Tibial artery (tissue), 4 donors: ENCODE measurements at regions not wholly inside any gene's neighbourhood (a gene's known extent, or its start where the extent isn't known, plus 50 kb on each side); places are given as distances from the start of the nearest gene placed in this dataset.

Experiments used
- DNase-seq, 2 donors: peaks; one replicate each; pipeline ENCODE4 v3.0.0-alpha.2; 2019
- H3K27ac ChIP-seq, 2 donors: fragments of 200-600 bp; sonication (generic) in 1 of 2; 1 replicate in 1 of 2; 2 replicates in 1 of 2; pipeline ENCODE4 v1.5.1; 2018 to 2019; ENCODE audit warnings: mild to moderate bottlenecking in 1 of 2
- H3K27me3 ChIP-seq, 2 donors: fragments of 200-600 bp; sonication (generic) in 1 of 2; one replicate each; pipeline versions ENCODE4 v1.5.1 to v1.6.0; 2016 to 2019
- H3K36me3 ChIP-seq, 3 donors: fragments of 200-600 bp; sonication (generic) in 2 of 3; one replicate each; pipeline ENCODE4 v1.5.1; 2016 to 2019; ENCODE audit warnings: mild to moderate bottlenecking in 2 of 3
- H3K4me1 ChIP-seq, 4 donors: fragments of 200-600 bp; sonication (generic) in 2 of 4; 1 replicate in 3 of 4; 2 replicates in 1 of 4; pipeline ENCODE4 v1.5.1; 2016 to 2019
- H3K4me3 ChIP-seq, 2 donors: fragments of 200-600 bp; sonication (generic) in 1 of 2; 1 replicate in 1 of 2; 2 replicates in 1 of 2; pipeline ENCODE4 v1.5.1; 2018 to 2019; ENCODE audit warnings: mild to moderate bottlenecking in 2 of 2
- H3K9me3 ChIP-seq, 3 donors: fragments of 200-600 bp; sonication (generic) in 1 of 3; one replicate each; pipeline ENCODE4 v1.5.1; 2016 to 2019
- intact Hi-C: fragments of 100-400 bp; cut with DNase I; formaldehyde crosslinking; loops from one replicate; pipeline ENCODE4 v1.15.0; 2023; ENCODE audit warnings: low total_unique reads
- TF ChIP-seq, protein P1 (sequence below), 2 experiments: fragments of 200-600 bp in 1 of 2; fragments of 450-650 bp in 1 of 2; IDR thresholded peaks; one replicate each; pipeline ENCODE4 v1.5.1; 2017 to 2019; ENCODE audit warnings: antibody characterized with exemption in 2 of 2, mild to moderate bottlenecking in 1 of 2, moderate library complexity in 1 of 2

DNA sequence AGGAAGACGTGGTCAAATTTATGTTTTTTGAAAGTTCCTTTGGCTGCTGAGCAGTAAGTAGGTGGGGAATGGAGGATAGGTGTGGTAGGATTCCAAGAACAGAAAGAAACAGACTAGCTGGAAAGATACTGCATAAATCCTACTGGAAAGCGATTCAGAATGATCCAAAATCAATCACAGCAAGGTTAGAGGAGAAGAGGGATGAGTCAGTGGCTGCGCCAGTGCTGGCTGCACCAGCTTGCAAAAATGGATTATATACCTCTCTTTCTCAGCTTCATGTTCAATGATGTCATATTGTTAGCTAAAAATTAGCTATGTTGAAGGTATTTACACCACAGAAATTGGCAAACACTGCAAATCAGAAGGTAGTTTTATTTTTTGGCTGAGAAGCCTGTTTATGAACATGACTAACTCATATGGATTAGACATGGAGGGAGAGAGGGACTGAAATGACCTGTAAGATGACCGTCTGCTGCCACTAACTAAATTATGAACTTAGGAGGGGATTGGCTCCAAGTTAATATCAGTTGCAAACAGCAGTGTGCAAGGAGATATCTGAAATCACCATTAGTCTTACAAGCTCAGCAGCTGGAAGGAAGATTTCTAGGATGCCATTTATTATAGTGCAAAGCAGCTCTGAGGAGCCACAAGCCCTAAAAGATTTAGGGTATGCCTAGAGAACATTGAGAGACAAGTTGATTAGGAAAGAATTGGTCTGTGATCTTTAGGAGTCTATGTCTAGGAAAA, 405.3 kb downstream of the MID1IP1 start:
- Histone ChIP-seq H3K9me3 (no peaks in the 10 kb centered on the region), H3K27me3 (no peaks in the 10 kb centered on the region), H3K4me1 (no peaks in the 10 kb centered on the region), H3K27ac (no peak overlapping the region), H3K36me3 (no peaks in the 10 kb centered on the region), H3K4me3 (no peak overlapping the region)
- TF ChIP-seq, protein P1, sequence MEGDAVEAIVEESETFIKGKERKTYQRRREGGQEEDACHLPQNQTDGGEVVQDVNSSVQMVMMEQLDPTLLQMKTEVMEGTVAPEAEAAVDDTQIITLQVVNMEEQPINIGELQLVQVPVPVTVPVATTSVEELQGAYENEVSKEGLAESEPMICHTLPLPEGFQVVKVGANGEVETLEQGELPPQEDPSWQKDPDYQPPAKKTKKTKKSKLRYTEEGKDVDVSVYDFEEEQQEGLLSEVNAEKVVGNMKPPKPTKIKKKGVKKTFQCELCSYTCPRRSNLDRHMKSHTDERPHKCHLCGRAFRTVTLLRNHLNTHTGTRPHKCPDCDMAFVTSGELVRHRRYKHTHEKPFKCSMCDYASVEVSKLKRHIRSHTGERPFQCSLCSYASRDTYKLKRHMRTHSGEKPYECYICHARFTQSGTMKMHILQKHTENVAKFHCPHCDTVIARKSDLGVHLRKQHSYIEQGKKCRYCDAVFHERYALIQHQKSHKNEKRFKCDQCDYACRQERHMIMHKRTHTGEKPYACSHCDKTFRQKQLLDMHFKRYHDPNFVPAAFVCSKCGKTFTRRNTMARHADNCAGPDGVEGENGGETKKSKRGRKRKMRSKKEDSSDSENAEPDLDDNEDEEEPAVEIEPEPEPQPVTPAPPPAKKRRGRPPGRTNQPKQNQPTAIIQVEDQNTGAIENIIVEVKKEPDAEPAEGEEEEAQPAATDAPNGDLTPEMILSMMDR (IDR thresholded peaks at IDR 0.05), result no peak
- DNase-seq, result no peak
- intact Hi-C loops, result no loop called here

- no peaks in the 10 kb centered on the region for H3K9me3 ChIP-seq
- TF ChIP-seq, protein P1 (IDR thresholded peaks at IDR 0.05), result no peak
- no peak overlapping the region for H3K27ac ChIP-seq
- DNase-seq, result no peak
- no peaks in the 10 kb centered on the region for H3K4me1 ChIP-seq
- H3K27me3 ChIP-seq, result no peaks in the 10 kb centered on the region
- intact Hi-C loops, result no loop called here
- H3K36me3 ChIP-seq, result no peaks in the 10 kb centered on the region
- no peak overlapping the region for H3K4me3 ChIP-seq
These were observed 410.2 kb downstream of the MID1IP1 start for GRCh38 chrX:39211501-39211900.

DNA sequence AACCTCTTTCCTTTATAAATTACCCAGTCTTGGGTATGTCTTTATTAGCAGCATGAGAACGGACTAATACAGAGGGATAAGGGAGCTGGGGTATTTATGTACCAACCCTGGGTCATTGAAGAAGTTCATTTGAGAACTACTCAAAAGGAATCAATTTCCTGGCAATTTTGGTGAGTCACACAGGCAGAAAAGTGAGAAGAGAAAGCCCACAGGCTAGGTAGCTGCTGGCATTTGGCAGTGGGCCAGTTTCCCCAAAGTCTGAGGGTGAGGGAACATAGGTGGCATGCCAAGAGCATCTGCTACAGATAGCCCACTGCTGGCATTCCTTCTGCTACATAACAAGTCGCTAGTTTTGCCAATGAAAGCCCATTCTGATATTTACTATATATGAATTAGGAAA, 411.2 kb downstream of the MID1IP1 start:
- no peaks in the 10 kb centered on the region for H3K9me3 ChIP-seq

GRCh38 chrX:39214387-39215126, 413.3 kb downstream of the MID1IP1 start:
- no peaks in the 10 kb centered on the region for H3K4me1 ChIP-seq
- no peaks in the 10 kb centered on the region for H3K27me3 ChIP-seq
- TF ChIP-seq, protein P1 (IDR thresholded peaks at IDR 0.05), result no peak
- no peaks in the 10 kb centered on the region for H3K36me3 ChIP-seq
- no peaks in the 10 kb centered on the region for H3K9me3 ChIP-seq
- intact Hi-C loops, result no loop called here
- no peak for DNase-seq
- no peak overlapping the region for H3K27ac ChIP-seq
- no peak overlapping the region for H3K4me3 ChIP-seq

More for the DNA sequence above, 411.2 kb downstream of the MID1IP1 start:
- intact Hi-C loops, result no loop called here
- Histone ChIP-seq H3K36me3 (no peaks in the 10 kb centered on the region), H3K27ac (no peak overlapping the region), H3K4me3 (no peak overlapping the region), H3K4me1 (no peaks in the 10 kb centered on the region), H3K27me3 (no peaks in the 10 kb centered on the region)
- DNase-seq, result no peak
- TF ChIP-seq, protein P1 (IDR thresholded peaks at IDR 0.05), result no peak

GRCh38 chrX:39220952-39221351, 419.7 kb downstream of the MID1IP1 start:
- intact Hi-C loops, result no loop called here

More at GRCh38 chrX:39220952-39221351, 419.7 kb downstream of the MID1IP1 start:
- TF ChIP-seq, protein P1 (IDR thresholded peaks at IDR 0.05), result no peak
- Histone ChIP-seq H3K36me3 (no peaks in the 10 kb centered on the region), H3K9me3 (no peaks in the 10 kb centered on the region), H3K4me3 (no peak overlapping the region), H3K27ac (no peak overlapping the region), H3K27me3 (no peaks in the 10 kb centered on the region), H3K4me1 (no peaks in the 10 kb centered on the region)
- no peak for DNase-seq
